ENCODE measurements at regions not wholly inside any gene's neighbourhood (a gene's known extent, or its start where the extent isn't known, plus 50 kb on each side); places are given as distances from the start of the nearest gene placed in this dataset.

GRCh38 chr15:96054621-96055020 is 275.9 kb upstream of the NR2F2 start:
- ChIA-PET CTCF (interaction anchor here (3.8 kb wide), 1 partner anchor 272 kb away, joined by 13 read pairs; no protein-coding TSS in a partner anchor), POLR2A (no interaction called here)
- Mint-ChIP-seq H3K27me3 (ENCODE audit: low read depth) (peaks cover 97% of the 10 kb centered on the region), H3K27ac (no peak overlapping the region), H3K4me3 (no peak overlapping the region), H3K36me3 (no peaks in the 10 kb centered on the region), H3K9me3 (no peaks in the 10 kb centered on the region), H3K4me1 (peaks cover 16% of the 10 kb centered on the region)
- TF ChIP-seq HMGXB4 (CRISPR knock-in tag; IDR thresholded peaks at IDR 0.05), result no peak
- no peak for TF ChIP-seq JUN (CRISPR knock-in tag; IDR thresholded peaks at IDR 0.05)
- TF ChIP-seq SP1 (CRISPR knock-in tag; conservative IDR thresholded peaks at IDR 0.05), result no peak
- no peak for TF ChIP-seq SMAD4 (CRISPR knock-in tag; IDR thresholded peaks at IDR 0.05)
- TF ChIP-seq NR1H2 (CRISPR knock-in tag; IDR thresholded peaks at IDR 0.05), result no peak
- no peak for ATAC-seq
- no peak for DNase-seq (ENCODE audit: low spot score)

DNA sequence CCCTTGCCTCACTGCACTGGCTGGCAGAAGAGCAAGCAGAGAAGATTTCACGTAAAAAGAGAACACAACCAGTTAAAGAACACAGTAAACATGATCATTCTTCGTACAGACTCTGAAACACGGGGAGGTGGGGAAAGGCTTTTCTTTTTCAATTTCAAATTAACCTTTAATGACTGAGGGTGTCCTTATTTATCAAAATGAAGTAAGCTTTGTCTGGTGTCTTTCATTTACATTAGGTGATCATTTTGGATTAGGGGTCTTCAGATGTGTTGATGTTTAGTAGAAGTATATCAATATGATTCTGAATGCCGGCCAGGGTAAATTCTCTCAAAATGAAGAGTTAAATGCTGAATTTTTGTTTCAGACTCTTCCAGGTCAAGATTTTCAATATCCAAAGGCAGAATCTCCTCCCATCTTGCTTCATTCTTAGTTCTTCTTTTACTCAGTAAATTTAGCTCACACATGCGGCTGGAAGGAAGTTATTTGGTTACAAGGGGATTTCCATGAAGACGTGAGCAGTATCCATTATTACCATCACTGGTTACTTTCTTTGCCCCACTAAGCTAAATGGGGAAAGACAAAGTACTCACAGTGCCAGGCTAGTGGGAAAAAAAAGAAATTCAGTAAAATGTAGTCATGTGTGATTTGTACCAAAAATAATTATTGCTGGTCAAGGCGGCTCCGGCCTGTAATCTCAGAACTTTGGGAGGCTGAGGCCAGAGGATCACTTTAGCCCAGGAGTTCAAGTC is 272.2 kb upstream of the NR2F2 start:
- CTCF ChIA-PET, result no interaction called here
- DNase-seq (ENCODE audit: low spot score), result no peak
- Mint-ChIP-seq H3K4me3 (no peak overlapping the region), H3K27ac (no peak overlapping the region), H3K9me3 (peaks cover 6% of the 10 kb centered on the region; the same call in 1 of the 2 replicates), H3K4me1 (peaks cover 9% of the 10 kb centered on the region), H3K27me3 (ENCODE audit: low read depth) (peaks cover 83% of the 10 kb centered on the region), H3K36me3 (no peaks in the 10 kb centered on the region)
- no peak for ATAC-seq
- POLR2A ChIA-PET, result no interaction called here
- TF ChIP-seq NR3C1 (CRISPR knock-in tag; conservative IDR thresholded peaks at IDR 0.05; ENCODE audit: low read depth) (no peak), ZNF416 (CRISPR knock-in tag; IDR thresholded peaks at IDR 0.05) (no peak), OVOL2 (CRISPR knock-in tag; IDR thresholded peaks at IDR 0.05; ENCODE audit: borderline replicate concordance) (no peak), HMGXB4 (CRISPR knock-in tag; IDR thresholded peaks at IDR 0.05) (no peak), TEAD1 (CRISPR knock-in tag; IDR thresholded peaks at IDR 0.05) (no peak), NR1H2 (CRISPR knock-in tag; IDR thresholded peaks at IDR 0.05) (no peak), PRRX2 (CRISPR knock-in tag; IDR thresholded peaks at IDR 0.05) (no peak), NFATC4 (CRISPR knock-in tag; IDR thresholded peaks at IDR 0.05) (no peak), SOX15 (CRISPR knock-in tag; IDR thresholded peaks at IDR 0.05) (no peak), ZNF219 (CRISPR knock-in tag; IDR thresholded peaks at IDR 0.05; ENCODE audit: borderline replicate concordance) (no peak), NR2C2 (CRISPR knock-in tag; IDR thresholded peaks at IDR 0.05) (no peak), ARID4B (CRISPR knock-in tag; IDR thresholded peaks at IDR 0.05; ENCODE audit: borderline replicate concordance) (no peak), MLX (CRISPR knock-in tag; IDR thresholded peaks at IDR 0.05) (no peak), ZNF232 (CRISPR knock-in tag; IDR thresholded peaks at IDR 0.05) (no peak), MXD4 (CRISPR knock-in tag; IDR thresholded peaks at IDR 0.05; ENCODE audit: borderline replicate concordance) (no peak)
- TF ChIP-seq, protein P1, sequence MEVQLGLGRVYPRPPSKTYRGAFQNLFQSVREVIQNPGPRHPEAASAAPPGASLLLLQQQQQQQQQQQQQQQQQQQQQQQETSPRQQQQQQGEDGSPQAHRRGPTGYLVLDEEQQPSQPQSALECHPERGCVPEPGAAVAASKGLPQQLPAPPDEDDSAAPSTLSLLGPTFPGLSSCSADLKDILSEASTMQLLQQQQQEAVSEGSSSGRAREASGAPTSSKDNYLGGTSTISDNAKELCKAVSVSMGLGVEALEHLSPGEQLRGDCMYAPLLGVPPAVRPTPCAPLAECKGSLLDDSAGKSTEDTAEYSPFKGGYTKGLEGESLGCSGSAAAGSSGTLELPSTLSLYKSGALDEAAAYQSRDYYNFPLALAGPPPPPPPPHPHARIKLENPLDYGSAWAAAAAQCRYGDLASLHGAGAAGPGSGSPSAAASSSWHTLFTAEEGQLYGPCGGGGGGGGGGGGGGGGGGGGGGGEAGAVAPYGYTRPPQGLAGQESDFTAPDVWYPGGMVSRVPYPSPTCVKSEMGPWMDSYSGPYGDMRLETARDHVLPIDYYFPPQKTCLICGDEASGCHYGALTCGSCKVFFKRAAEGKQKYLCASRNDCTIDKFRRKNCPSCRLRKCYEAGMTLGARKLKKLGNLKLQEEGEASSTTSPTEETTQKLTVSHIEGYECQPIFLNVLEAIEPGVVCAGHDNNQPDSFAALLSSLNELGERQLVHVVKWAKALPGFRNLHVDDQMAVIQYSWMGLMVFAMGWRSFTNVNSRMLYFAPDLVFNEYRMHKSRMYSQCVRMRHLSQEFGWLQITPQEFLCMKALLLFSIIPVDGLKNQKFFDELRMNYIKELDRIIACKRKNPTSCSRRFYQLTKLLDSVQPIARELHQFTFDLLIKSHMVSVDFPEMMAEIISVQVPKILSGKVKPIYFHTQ (CRISPR knock-in tag; IDR thresholded peaks at IDR 0.05), result no peak
- TF ChIP-seq, protein P2, sequence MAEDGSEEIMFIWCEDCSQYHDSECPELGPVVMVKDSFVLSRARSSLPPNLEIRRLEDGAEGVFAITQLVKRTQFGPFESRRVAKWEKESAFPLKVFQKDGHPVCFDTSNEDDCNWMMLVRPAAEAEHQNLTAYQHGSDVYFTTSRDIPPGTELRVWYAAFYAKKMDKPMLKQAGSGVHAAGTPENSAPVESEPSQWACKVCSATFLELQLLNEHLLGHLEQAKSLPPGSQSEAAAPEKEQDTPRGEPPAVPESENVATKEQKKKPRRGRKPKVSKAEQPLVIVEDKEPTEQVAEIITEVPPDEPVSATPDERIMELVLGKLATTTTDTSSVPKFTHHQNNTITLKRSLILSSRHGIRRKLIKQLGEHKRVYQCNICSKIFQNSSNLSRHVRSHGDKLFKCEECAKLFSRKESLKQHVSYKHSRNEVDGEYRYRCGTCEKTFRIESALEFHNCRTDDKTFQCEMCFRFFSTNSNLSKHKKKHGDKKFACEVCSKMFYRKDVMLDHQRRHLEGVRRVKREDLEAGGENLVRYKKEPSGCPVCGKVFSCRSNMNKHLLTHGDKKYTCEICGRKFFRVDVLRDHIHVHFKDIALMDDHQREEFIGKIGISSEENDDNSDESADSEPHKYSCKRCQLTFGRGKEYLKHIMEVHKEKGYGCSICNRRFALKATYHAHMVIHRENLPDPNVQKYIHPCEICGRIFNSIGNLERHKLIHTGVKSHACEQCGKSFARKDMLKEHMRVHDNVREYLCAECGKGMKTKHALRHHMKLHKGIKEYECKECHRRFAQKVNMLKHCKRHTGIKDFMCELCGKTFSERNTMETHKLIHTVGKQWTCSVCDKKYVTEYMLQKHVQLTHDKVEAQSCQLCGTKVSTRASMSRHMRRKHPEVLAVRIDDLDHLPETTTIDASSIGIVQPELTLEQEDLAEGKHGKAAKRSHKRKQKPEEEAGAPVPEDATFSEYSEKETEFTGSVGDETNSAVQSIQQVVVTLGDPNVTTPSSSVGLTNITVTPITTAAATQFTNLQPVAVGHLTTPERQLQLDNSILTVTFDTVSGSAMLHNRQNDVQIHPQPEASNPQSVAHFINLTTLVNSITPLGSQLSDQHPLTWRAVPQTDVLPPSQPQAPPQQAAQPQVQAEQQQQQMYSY (CRISPR knock-in tag; IDR thresholded peaks at IDR 0.05), result no peak
